WTC11 (cell line): ENCODE measurements at regions not wholly inside any gene's neighbourhood (a gene's known extent, or its start where the extent isn't known, plus 50 kb on each side); places are given as distances from the start of the nearest gene placed in this dataset.

Experiments used
- ATAC-seq: fragments of 200-7000 bp; cut with Tn5 transposase; 2 replicates; pipeline ENCODE4 v1.10.0; 2021; ENCODE audit warnings: mild to moderate bottlenecking, moderate library complexity
- CTCF ChIA-PET: fragments of 300-600 bp; sonication (Branson Sonifier 250); formaldehyde crosslinking; loops from one replicate; lab custom pipeline; 2021; ENCODE audit warnings: antibody characterized with exemption; lab: Charles Lee
- POLR2A ChIA-PET: fragments of 350-600 bp; sonication (Branson Sonifier 250); formaldehyde crosslinking; loops from one replicate; lab custom pipeline; 2021; ENCODE audit warnings: antibody characterized with exemption; lab: Charles Lee
- DNase-seq: peaks from one replicate; pipeline ENCODE4 v3.0.0; 2021; ENCODE audit warnings: low spot score
- H3K27ac Mint-ChIP-seq: 2 replicates; pipeline ENCODE4 v1.8.0; 2021; ENCODE audit warnings: mixed read lengths
- H3K27me3 Mint-ChIP-seq: 2 replicates; pipeline ENCODE4 v1.8.0; 2021; ENCODE audit warnings: low read depth, mild to moderate bottlenecking, moderate library complexity, mixed read lengths
- H3K36me3 Mint-ChIP-seq: 2 replicates; pipeline ENCODE4 v1.8.0; 2021; ENCODE audit warnings: mixed read lengths
- H3K4me1 Mint-ChIP-seq: 2 replicates; pipeline ENCODE4 v1.8.0; 2022; ENCODE audit warnings: mixed read lengths
- H3K4me3 Mint-ChIP-seq: 2 replicates; pipeline ENCODE4 v1.8.0; 2021; ENCODE audit warnings: mild to moderate bottlenecking, moderate library complexity, mixed read lengths
- H3K9me3 Mint-ChIP-seq: 2 replicates; pipeline ENCODE4 v1.8.0; 2021; ENCODE audit warnings: mixed read lengths
- AR ChIP-seq: fragments of 250-450 bp; sonication (Bioruptor Pico); IDR thresholded peaks from 2 replicates; pipeline ENCODE4 v1.9.0; 2021; ENCODE audit warnings: mild to moderate bottlenecking
- ATF1 ChIP-seq: sonication (generic); formaldehyde crosslinking; IDR thresholded peaks from 2 replicates; pipeline ENCODE4 v1.8.1; 2023; ENCODE audit warnings: mild to moderate bottlenecking, moderate library complexity, missing genetic modification reagents
- CBFB ChIP-seq: sonication (generic); formaldehyde crosslinking; IDR thresholded peaks from 2 replicates; pipeline ENCODE4 v1.8.1; 2022; ENCODE audit warnings: mild to moderate bottlenecking, low read depth, missing genetic modification reagents
- CREM ChIP-seq: sonication (generic); formaldehyde crosslinking; IDR thresholded peaks from 2 replicates; pipeline ENCODE4 v1.8.1; 2022; ENCODE audit warnings: mild to moderate bottlenecking, missing genetic modification reagents, moderate library complexity
- E2F5 ChIP-seq: sonication (generic); formaldehyde crosslinking; IDR thresholded peaks from 2 replicates; pipeline ENCODE4 v1.8.1; 2022; ENCODE audit warnings: mild to moderate bottlenecking, moderate library complexity, missing genetic modification reagents
- ESRRA ChIP-seq: sonication (generic); formaldehyde crosslinking; IDR thresholded peaks from 2 replicates; pipeline ENCODE4 v1.8.1; 2022; ENCODE audit warnings: mild to moderate bottlenecking, missing genetic modification reagents, borderline replicate concordance
- ETV6 ChIP-seq: sonication (generic); formaldehyde crosslinking; IDR thresholded peaks from 2 replicates; pipeline ENCODE4 v1.8.1; 2022; ENCODE audit warnings: mild to moderate bottlenecking, missing genetic modification reagents
- FOXJ3 ChIP-seq: sonication (generic); formaldehyde crosslinking; IDR thresholded peaks from 2 replicates; pipeline ENCODE4 v1.9.0; 2021; ENCODE audit warnings: missing genetic modification reagents, mild to moderate bottlenecking, borderline replicate concordance
- GABPB1 ChIP-seq: sonication (generic); formaldehyde crosslinking; IDR thresholded peaks from 2 replicates; pipeline ENCODE4 v1.8.1; 2023; ENCODE audit warnings: mild to moderate bottlenecking, missing genetic modification reagents
- GTF2I ChIP-seq: fragments of 250-450 bp; sonication (Bioruptor Pico); conservative IDR thresholded peaks from 2 replicates; pipeline ENCODE4 v1.4.0; 2021; ENCODE audit warnings: mild to moderate bottlenecking
- PRDM15 ChIP-seq: sonication (generic); formaldehyde crosslinking; IDR thresholded peaks from 2 replicates; pipeline ENCODE4 v1.8.0; 2022; ENCODE audit warnings: missing genetic modification reagents
- SOX15 ChIP-seq: fragments of 250-450 bp; sonication (Bioruptor Pico); IDR thresholded peaks from 2 replicates; pipeline ENCODE4 v1.9.0; 2021; ENCODE audit warnings: mild to moderate bottlenecking
- USF1 ChIP-seq: sonication (generic); formaldehyde crosslinking; IDR thresholded peaks from 2 replicates; pipeline ENCODE4 v1.8.0; 2022; ENCODE audit warnings: mild to moderate bottlenecking, missing genetic modification reagents
- ZNF532 ChIP-seq: fragments of 250-450 bp; sonication (Bioruptor Pico); IDR thresholded peaks from 2 replicates; pipeline ENCODE4 v1.9.0; 2021; ENCODE audit warnings: mild to moderate bottlenecking, borderline replicate concordance
- ZSCAN18 ChIP-seq: fragments of 250-450 bp; sonication (Bioruptor Pico); IDR thresholded peaks from 2 replicates; pipeline ENCODE4 v2.1.2; 2022; ENCODE audit warnings: mild to moderate bottlenecking, moderate library complexity

- TF ChIP-seq FOXJ3 (CRISPR knock-in tag), result no peak
- no peak for TF ChIP-seq SOX15
- no peak for TF ChIP-seq ZSCAN18 (CRISPR knock-in tag)
- TF ChIP-seq ETV6 (CRISPR knock-in tag), result no peak
- TF ChIP-seq E2F5, result no peak
- TF ChIP-seq, all 79 proteins: peak for 0
- no peaks in the 10 kb centered on the region for H3K27me3 Mint-ChIP-seq
- CTCF ChIA-PET, result no interaction called here
- H3K4me1 Mint-ChIP-seq, result no peaks in the 10 kb centered on the region
- no peaks in the 10 kb centered on the region for H3K36me3 Mint-ChIP-seq
- POLR2A ChIA-PET, result no interaction called here
- H3K4me3 Mint-ChIP-seq, result no peak overlapping the region
- no peak overlapping the region for H3K27ac Mint-ChIP-seq
- DNase-seq (no peak), ATAC-seq (no peak)
- 0 out of 2 replicates have a peak, but pooled peaks cover 3% of the 10 kb centered on the region for H3K9me3 Mint-ChIP-seq
Observed at GRCh38 chr11:29093416-29094120, 923.3 kb downstream of the KCNA4 start.

GRCh38 chr11:29087200-29087812 is 929.5 kb downstream of the KCNA4 start:
- Mint-ChIP-seq H3K9me3 (no peaks in the 10 kb centered on the region), H3K27ac (no peak overlapping the region), H3K4me1 (no peaks in the 10 kb centered on the region), H3K27me3 (no peaks in the 10 kb centered on the region), H3K4me3 (no peak overlapping the region), H3K36me3 (no peaks in the 10 kb centered on the region)
- ChIA-PET CTCF (no interaction called here), POLR2A (no interaction called here)
- no peak for ATAC-seq
- TF ChIP-seq GABPB1 (CRISPR knock-in tag), result no peak
- DNase-seq, result no peak

- ChIA-PET POLR2A (no interaction called here), CTCF (no interaction called here)
- Mint-ChIP-seq H3K9me3 (peaks cover 66% of the 10 kb centered on the region), H3K4me3 (no peak overlapping the region), H3K36me3 (peaks cover 6% of the 10 kb centered on the region), H3K4me1 (no peaks in the 10 kb centered on the region), H3K27ac (no peak overlapping the region), H3K27me3 (peaks cover 2% of the 10 kb centered on the region; the same call in 1 of the 2 replicates)
- DNase-seq, result no peak
- ATAC-seq, result no peak
- TF ChIP-seq CREM (CRISPR knock-in tag) (no peak), ZNF532 (CRISPR knock-in tag) (no peak), AR (CRISPR knock-in tag) (no peak), ETV6 (CRISPR knock-in tag) (no peak), GTF2I (CRISPR knock-in tag) (no peak), ESRRA (CRISPR knock-in tag) (no peak), CBFB (CRISPR knock-in tag) (no peak), PRDM15 (CRISPR knock-in tag) (no peak), ATF1 (CRISPR knock-in tag) (no peak), USF1 (CRISPR knock-in tag) (no peak)
Observed at GRCh38 chr11:29075726-29076125, 941.1 kb downstream of the KCNA4 start.
